ENCODE measurements at regions not wholly inside any gene's neighbourhood (a gene's known extent, or its start where the extent isn't known, plus 50 kb on each side); places are given as distances from the start of the nearest gene placed in this dataset.
A peak's percentile ranks its signal among the peaks of the same experiment; 100 is the strongest.
"Not testable (repeated sequence)": the region's sequence is repeated elsewhere in the genome, so short reads cannot be mapped to it uniquely, and the experiment has no call there.

GRCh38 chr16:29257419-29258336 is 148.8 kb downstream of the NPIPB11 start (continued):
- TF ChIP-seq, protein P1, sequence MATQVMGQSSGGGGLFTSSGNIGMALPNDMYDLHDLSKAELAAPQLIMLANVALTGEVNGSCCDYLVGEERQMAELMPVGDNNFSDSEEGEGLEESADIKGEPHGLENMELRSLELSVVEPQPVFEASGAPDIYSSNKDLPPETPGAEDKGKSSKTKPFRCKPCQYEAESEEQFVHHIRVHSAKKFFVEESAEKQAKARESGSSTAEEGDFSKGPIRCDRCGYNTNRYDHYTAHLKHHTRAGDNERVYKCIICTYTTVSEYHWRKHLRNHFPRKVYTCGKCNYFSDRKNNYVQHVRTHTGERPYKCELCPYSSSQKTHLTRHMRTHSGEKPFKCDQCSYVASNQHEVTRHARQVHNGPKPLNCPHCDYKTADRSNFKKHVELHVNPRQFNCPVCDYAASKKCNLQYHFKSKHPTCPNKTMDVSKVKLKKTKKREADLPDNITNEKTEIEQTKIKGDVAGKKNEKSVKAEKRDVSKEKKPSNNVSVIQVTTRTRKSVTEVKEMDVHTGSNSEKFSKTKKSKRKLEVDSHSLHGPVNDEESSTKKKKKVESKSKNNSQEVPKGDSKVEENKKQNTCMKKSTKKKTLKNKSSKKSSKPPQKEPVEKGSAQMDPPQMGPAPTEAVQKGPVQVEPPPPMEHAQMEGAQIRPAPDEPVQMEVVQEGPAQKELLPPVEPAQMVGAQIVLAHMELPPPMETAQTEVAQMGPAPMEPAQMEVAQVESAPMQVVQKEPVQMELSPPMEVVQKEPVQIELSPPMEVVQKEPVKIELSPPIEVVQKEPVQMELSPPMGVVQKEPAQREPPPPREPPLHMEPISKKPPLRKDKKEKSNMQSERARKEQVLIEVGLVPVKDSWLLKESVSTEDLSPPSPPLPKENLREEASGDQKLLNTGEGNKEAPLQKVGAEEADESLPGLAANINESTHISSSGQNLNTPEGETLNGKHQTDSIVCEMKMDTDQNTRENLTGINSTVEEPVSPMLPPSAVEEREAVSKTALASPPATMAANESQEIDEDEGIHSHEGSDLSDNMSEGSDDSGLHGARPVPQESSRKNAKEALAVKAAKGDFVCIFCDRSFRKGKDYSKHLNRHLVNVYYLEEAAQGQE (IDR thresholded peaks at IDR 0.05; ENCODE audit: borderline replicate concordance): peak; percentile 74
- TF ChIP-seq, protein P1 (CRISPR knock-in tag; IDR thresholded peaks at IDR 0.05; ENCODE audit: low read depth): not testable (repeated sequence)
- TF ChIP-seq ARID2 (IDR thresholded peaks at IDR 0.05) (peak; percentile 43; the same call in 1 of the 2 replicates), RAD21 (CRISPR knock-in tag; conservative IDR thresholded peaks at IDR 0.05 in 1 of 2, IDR thresholded peaks at IDR 0.05 in 1 of 2) (peak; percentile 84 to 88), BHLHE40 (IDR thresholded peaks at IDR 0.05; ENCODE audit: low read length) (peak; percentile 64), DEAF1 (CRISPR knock-in tag; IDR thresholded peaks at IDR 0.05) (peak; percentile 72), MAX (CRISPR knock-in tag; IDR thresholded peaks at IDR 0.05) (0 out of 2 replicates have a peak, but pooled peaks have one; percentile 13), STAG1 (CRISPR knock-in tag; IDR thresholded peaks at IDR 0.05; ENCODE audit: borderline replicate concordance) (peak; percentile 72; the same call in 1 of the 2 replicates)
- TF ChIP-seq, protein P2, sequence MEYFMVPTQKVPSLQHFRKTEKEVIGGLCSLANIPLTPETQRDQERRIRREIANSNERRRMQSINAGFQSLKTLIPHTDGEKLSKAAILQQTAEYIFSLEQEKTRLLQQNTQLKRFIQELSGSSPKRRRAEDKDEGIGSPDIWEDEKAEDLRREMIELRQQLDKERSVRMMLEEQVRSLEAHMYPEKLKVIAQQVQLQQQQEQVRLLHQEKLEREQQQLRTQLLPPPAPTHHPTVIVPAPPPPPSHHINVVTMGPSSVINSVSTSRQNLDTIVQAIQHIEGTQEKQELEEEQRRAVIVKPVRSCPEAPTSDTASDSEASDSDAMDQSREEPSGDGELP (CRISPR knock-in tag; IDR thresholded peaks at IDR 0.05; ENCODE audit: borderline replicate concordance): peak; percentile 69; the same call in 1 of the 2 replicates

Measured in K562 (cell line).